Neuronal stem cell (in vitro differentiated cells): ENCODE measurements at regions not wholly inside any gene's neighbourhood (a gene's known extent, or its start where the extent isn't known, plus 50 kb on each side); places are given as distances from the start of the nearest gene placed in this dataset.

ENCODE experiments used
- DNase-seq: peaks from one replicate; pipeline ENCODE4 v3.0.0-alpha.2; 2013; ENCODE audit warnings: low spot score
- H2AFZ ChIP-seq: one replicate; pipeline ENCODE4 v1.6.1; 2013; ENCODE audit warnings: mild to moderate bottlenecking, low read length, inconsistent platforms
- H2AK5ac ChIP-seq: 2 replicates; pipeline ENCODE4 v1.6.1; 2013; ENCODE audit warnings: low read depth, mild to moderate bottlenecking, inconsistent platforms, low read length, moderate library complexity, mixed read lengths
- H2BK120ac ChIP-seq: 2 replicates; pipeline ENCODE4 v1.6.1; 2013; ENCODE audit warnings: low read depth, mild to moderate bottlenecking, inconsistent platforms, low read length, moderate library complexity, mixed read lengths
- H2BK12ac ChIP-seq: one replicate; pipeline ENCODE4 v1.6.1; 2013; ENCODE audit warnings: low read length, inconsistent platforms
- H2BK15ac ChIP-seq: 2 replicates; pipeline ENCODE4 v1.6.1; 2013; ENCODE audit warnings: mild to moderate bottlenecking, low read length, inconsistent platforms, mixed read lengths
- H2BK5ac ChIP-seq: one replicate; pipeline ENCODE4 v1.6.1; 2013; ENCODE audit warnings: inconsistent platforms, mild to moderate bottlenecking, low read length, moderate library complexity
- H3K14ac ChIP-seq: one replicate; pipeline ENCODE4 v1.6.1; 2013; ENCODE audit warnings: low read length, inconsistent platforms
- H3K18ac ChIP-seq: 2 replicates; pipeline ENCODE4 v1.6.1; 2013; ENCODE audit warnings: low read length, inconsistent platforms
- H3K23ac ChIP-seq: 2 replicates; pipeline ENCODE4 v1.6.1; 2013; ENCODE audit warnings: low read depth, mild to moderate bottlenecking, mixed read lengths, low read length, inconsistent platforms; ENCODE audit not compliant: poor library complexity
- H3K27ac ChIP-seq: replicated peaks from 3 replicates; pipeline ENCODE4 v1.5.1; 2013; ENCODE audit warnings: low read length, inconsistent platforms
- H3K27me3 ChIP-seq, 3 experiments: 2 replicates each; pipeline ENCODE4 v1.6.1; 2013; ENCODE audit warnings: low read length in 3 of 3, mild to moderate bottlenecking in 2 of 3, inconsistent platforms in 1 of 3, low read depth in 1 of 3, mixed read lengths in 1 of 3, moderate library complexity in 1 of 3; ENCODE audit not compliant: control insufficient read depth in 3 of 3, insufficient read depth in 3 of 3
- H3K36me3 ChIP-seq, 2 donors: replicated peaks in 1 of 2; 2 replicates each; pipeline ENCODE4 v1.6.1; 2013; ENCODE audit warnings: low read length in 2 of 2; ENCODE audit not compliant: control insufficient read depth in 2 of 2, insufficient read depth in 2 of 2
- H3K4ac ChIP-seq: 2 replicates; pipeline ENCODE4 v1.6.1; 2013; ENCODE audit warnings: inconsistent platforms, mild to moderate bottlenecking, low read length, moderate library complexity
- H3K4me1 ChIP-seq, 2 donors: 1 replicate in 1 of 2; 2 replicates in 1 of 2; pipeline ENCODE4 v1.6.1; 2013; ENCODE audit warnings: low read length in 2 of 2, low read depth in 1 of 2; ENCODE audit not compliant: control insufficient read depth in 2 of 2, insufficient read depth in 1 of 2
- H3K4me2 ChIP-seq: one replicate; pipeline ENCODE4 v1.6.1; 2013; ENCODE audit warnings: mild to moderate bottlenecking, low read length, inconsistent platforms; ENCODE audit not compliant: insufficient read depth, poor library complexity, severe bottlenecking
- H3K4me3 ChIP-seq, 2 donors: 2 replicates each; pipeline ENCODE4 v1.5.1; 2013; ENCODE audit warnings: low read length in 2 of 2, mild to moderate bottlenecking in 2 of 2, inconsistent platforms in 1 of 2, moderate library complexity in 1 of 2
- H3K79me1 ChIP-seq: one replicate; pipeline ENCODE4 v1.6.1; 2013; ENCODE audit warnings: low read depth, mild to moderate bottlenecking, inconsistent platforms, low read length, moderate library complexity
- H3K9ac ChIP-seq: one replicate; pipeline ENCODE4 v1.6.1; 2013; ENCODE audit warnings: mild to moderate bottlenecking, low read depth, low read length, inconsistent platforms; ENCODE audit not compliant: poor library complexity
- H3K9me3 ChIP-seq, 2 donors: replicated peaks in 1 of 2; 2 replicates each; pipeline versions ENCODE3 to v1.6.1; 2013; ENCODE audit warnings: low read length in 2 of 2, mild to moderate bottlenecking in 2 of 2, inconsistent platforms in 1 of 2, low read depth in 1 of 2, mixed read lengths in 1 of 2, moderate library complexity in 1 of 2; ENCODE audit not compliant: control insufficient read depth in 2 of 2, insufficient read depth in 1 of 2
- H4K8ac ChIP-seq: one replicate; pipeline ENCODE4 v1.6.1; 2013; ENCODE audit warnings: low read depth, mild to moderate bottlenecking, inconsistent platforms, low read length, moderate library complexity
- H4K91ac ChIP-seq: one replicate; pipeline ENCODE4 v1.6.1; 2013; ENCODE audit warnings: low read length, low read depth, mild to moderate bottlenecking, inconsistent platforms; ENCODE audit not compliant: poor library complexity
- WGBS, 2 donors: extraction: QIAGEN DNeasy Blood & Tissue Kit; methylation state at CpG; one replicate each; pipeline ENCODE4 v1.1.7; 2013; ENCODE audit warnings: missing lambda C conversion rate in 2 of 2, mixed read lengths in 1 of 2; ENCODE audit not compliant: insufficient read length in 2 of 2, insufficient replicate concordance in 1 of 2; ENCODE audit errors: extremely low coverage in 2 of 2; 5-methylcytosine and 5-hydroxymethylcytosine counted together

DNA sequence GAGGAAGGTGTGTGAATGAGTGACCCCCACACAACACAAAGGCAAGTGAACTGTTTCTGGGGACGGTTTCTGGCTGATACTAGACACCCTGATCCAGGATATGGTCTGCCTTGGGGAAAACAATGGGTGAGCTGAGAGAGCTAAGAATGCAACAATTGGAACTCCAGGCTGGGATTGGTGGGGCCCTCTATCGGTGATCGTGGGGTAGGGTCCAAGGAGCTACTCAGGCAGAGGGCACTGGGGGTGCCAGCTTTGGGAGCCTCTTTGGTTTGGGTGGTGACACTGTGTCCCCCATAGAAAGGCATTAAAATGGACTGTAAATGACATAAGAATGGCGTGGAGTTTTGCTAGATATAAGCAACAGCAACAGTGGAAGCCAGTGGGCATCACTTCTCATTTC is 439.1 kb downstream of the DMAC1 start:
- no peak overlapping the region for H3K23ac ChIP-seq
- H2BK15ac ChIP-seq: no peak overlapping the region
- no peaks in the 10 kb centered on the region for H3K36me3 ChIP-seq
- H3K27ac ChIP-seq: no peak overlapping the region
- no peaks in the 10 kb centered on the region for H3K9me3 ChIP-seq
- H3K79me1 ChIP-seq: no peaks in the 10 kb centered on the region
- H3K14ac ChIP-seq: no peak overlapping the region
- no peak overlapping the region for H3K18ac ChIP-seq
- H3K4me1 ChIP-seq: no peaks in the 10 kb centered on the region
- no peak overlapping the region for H3K4me2 ChIP-seq
- H3K4ac ChIP-seq: no peak overlapping the region
- no peak overlapping the region for H2AFZ ChIP-seq
- H3K27me3 ChIP-seq: no peaks in the 10 kb centered on the region
- DNase-seq: no peak
- no peak overlapping the region for H4K91ac ChIP-seq
- H2BK5ac ChIP-seq: no peak overlapping the region
- no CpG with 5 or more reads among the region's 4 CpGs for WGBS, 2 donors
- no peak overlapping the region for H2AK5ac ChIP-seq
- H2BK120ac ChIP-seq: no peak overlapping the region
- no peak overlapping the region for H3K4me3 ChIP-seq
- no peak overlapping the region for H2BK12ac ChIP-seq
- no peak overlapping the region for H4K8ac ChIP-seq
- no peak overlapping the region for H3K9ac ChIP-seq

DNA sequence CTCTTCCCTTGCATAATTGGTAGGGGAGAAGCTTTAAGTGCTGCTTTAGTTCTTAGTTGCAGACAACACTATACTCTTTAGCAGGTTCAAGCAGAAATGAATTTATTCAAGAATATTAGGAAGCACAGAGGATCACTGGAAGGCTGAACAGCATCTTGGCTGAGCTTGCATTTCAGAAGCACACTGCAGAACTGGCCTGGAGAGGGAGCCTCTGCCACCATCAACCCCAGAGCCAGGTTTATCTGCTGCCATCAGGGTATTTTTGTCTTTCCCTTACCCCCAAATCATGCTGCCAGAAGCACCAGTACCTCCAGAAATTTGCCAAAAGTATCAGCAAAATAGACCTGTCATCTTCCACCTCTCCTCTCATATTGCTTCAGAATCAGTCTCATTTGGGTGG is 440.7 kb downstream of the DMAC1 start:
- H3K4me1 ChIP-seq: no peaks in the 10 kb centered on the region
- no peak for DNase-seq

GRCh38 chr9:7354704-7355103 is 444.9 kb downstream of the DMAC1 start:
- H3K9me3 ChIP-seq: no peaks in the 10 kb centered on the region

More for the DNA sequence above, 440.7 kb downstream of the DMAC1 start:
- Histone ChIP-seq H2BK120ac (no peak overlapping the region), H3K9ac (no peak overlapping the region), H2BK12ac (no peak overlapping the region), H3K27me3 (no peaks in the 10 kb centered on the region), H3K36me3 (no peaks in the 10 kb centered on the region), H2AK5ac (no peak overlapping the region), H3K27ac (no peak overlapping the region), H3K23ac (no peak overlapping the region), H3K4ac (no peak overlapping the region), H3K4me3 (no peak overlapping the region), H2BK5ac (no peak overlapping the region), H2BK15ac (no peak overlapping the region), H3K9me3 (no peaks in the 10 kb centered on the region), H4K91ac (no peak overlapping the region), H4K8ac (no peak overlapping the region), H2AFZ (no peak overlapping the region), H3K14ac (no peak overlapping the region), H3K18ac (no peak overlapping the region), H3K4me2 (no peak overlapping the region), H3K79me1 (no peaks in the 10 kb centered on the region)

GRCh38 chr9:7348692-7349091 is 450.9 kb downstream of the DMAC1 start:
- Histone ChIP-seq H2BK5ac (no peak overlapping the region), H2BK12ac (no peak overlapping the region), H3K18ac (no peak overlapping the region), H2AFZ (no peak overlapping the region), H3K27ac (no peak overlapping the region), H3K4me3 (no peak overlapping the region), H3K79me1 (peaks cover 2% of the 10 kb centered on the region), H3K4me2 (no peak overlapping the region), H2BK120ac (no peak overlapping the region), H3K9ac (no peak overlapping the region), H3K4me1 (no peaks in the 10 kb centered on the region), H3K27me3 (no peaks in the 10 kb centered on the region), H3K36me3 (no peaks in the 10 kb centered on the region), H3K9me3 (no peaks in the 10 kb centered on the region), H3K23ac (no peak overlapping the region), H3K4ac (no peak overlapping the region), H4K8ac (no peak overlapping the region), H2BK15ac (no peak overlapping the region), H4K91ac (no peak overlapping the region), H3K14ac (no peak overlapping the region), H2AK5ac (no peak overlapping the region)
- no peak for DNase-seq

More at GRCh38 chr9:7354704-7355103, 444.9 kb downstream of the DMAC1 start:
- H2BK12ac ChIP-seq: no peak overlapping the region
- no peak for DNase-seq
- no peak overlapping the region for H2AFZ ChIP-seq
- H3K4me3 ChIP-seq: no peak overlapping the region
- no peak overlapping the region for H3K23ac ChIP-seq
- H3K27ac ChIP-seq: no peak overlapping the region
- no peak overlapping the region for H3K18ac ChIP-seq
- no peak overlapping the region for H2BK5ac ChIP-seq
- H4K91ac ChIP-seq: no peak overlapping the region
- no peak overlapping the region for H4K8ac ChIP-seq
- H2BK120ac ChIP-seq: no peak overlapping the region
- H3K36me3 ChIP-seq: no peaks in the 10 kb centered on the region
- H2BK15ac ChIP-seq: no peak overlapping the region
- H3K9ac ChIP-seq: no peak overlapping the region
- H3K4me1 ChIP-seq: no peaks in the 10 kb centered on the region
- no peaks in the 10 kb centered on the region for H3K27me3 ChIP-seq
- H2AK5ac ChIP-seq: no peak overlapping the region
- no peak overlapping the region for H3K4ac ChIP-seq
- H3K14ac ChIP-seq: no peak overlapping the region
- H3K79me1 ChIP-seq: no peaks in the 10 kb centered on the region
- no peak overlapping the region for H3K4me2 ChIP-seq
